HG02642 (cell line): ENCODE measurements at regions not wholly inside any gene's neighbourhood (a gene's known extent, or its start where the extent isn't known, plus 50 kb on each side); places are given as distances from the start of the nearest gene placed in this dataset.
A peak's percentile ranks its signal among the peaks of the same experiment; 100 is the strongest.
"Not testable (repeated sequence)": the region's sequence is repeated elsewhere in the genome, so short reads cannot be mapped to it uniquely, and the experiment has no call there.

ENCODE experiments used
- ATAC-seq: cut with Tn5 transposase; IDR thresholded peaks from one replicate; pipeline ENCODE4 v1.9.1; 2021; ENCODE audit warnings: mild to moderate bottlenecking; ENCODE audit not compliant: unreplicated experiment, poor library complexity

- no peak for ATAC-seq
These were observed 369.7 kb upstream of the PROX1 start for GRCh38 chr1:213618094-213618493.

GRCh38 chr1:213619026-213619425 is 368.7 kb upstream of the PROX1 start:
- ATAC-seq = no peak

- no peak for ATAC-seq
These were observed 366.7 kb upstream of the PROX1 start for GRCh38 chr1:213621077-213621476.

GRCh38 chr1:213622365-213623063 is 365.3 kb upstream of the PROX1 start:
- peak; percentile 69 for ATAC-seq

- ATAC-seq = no peak
These were observed 364.6 kb upstream of the PROX1 start for GRCh38 chr1:213623064-213623581.

GRCh38 chr1:213623862-213624261 is 363.9 kb upstream of the PROX1 start:
- no peak for ATAC-seq

- not testable (repeated sequence) for ATAC-seq
These were observed 351.0 kb upstream of the PROX1 start for GRCh38 chr1:213636778-213637177.

GRCh38 chr1:213641312-213641711 is 346.5 kb upstream of the PROX1 start:
- ATAC-seq = no peak

GRCh38 chr1:213643360-213643759 is 344.4 kb upstream of the PROX1 start:
- ATAC-seq = no peak

- ATAC-seq = no peak
These were observed 339.7 kb upstream of the PROX1 start for GRCh38 chr1:213647864-213648650.

- ATAC-seq = no peak
These were observed 338.4 kb upstream of the PROX1 start for GRCh38 chr1:213649373-213649772.

- no peak for ATAC-seq
These were observed 337.2 kb upstream of the PROX1 start for GRCh38 chr1:213650603-213651002.

GRCh38 chr1:213651077-213651476 is 336.7 kb upstream of the PROX1 start:
- ATAC-seq = no peak

GRCh38 chr1:213652109-213652508 is 335.7 kb upstream of the PROX1 start:
- ATAC-seq = no peak

- ATAC-seq = no peak
These were observed 331.7 kb upstream of the PROX1 start for GRCh38 chr1:213656039-213656438.

- ATAC-seq = no peak
These were observed 331.3 kb upstream of the PROX1 start for GRCh38 chr1:213656503-213656902.

GRCh38 chr1:213657013-213657412 is 330.8 kb upstream of the PROX1 start:
- no peak for ATAC-seq

GRCh38 chr1:213657879-213658278 is 329.9 kb upstream of the PROX1 start:
- ATAC-seq = no peak

GRCh38 chr1:213658457-213658856 is 329.3 kb upstream of the PROX1 start:
- ATAC-seq = no peak

GRCh38 chr1:213659580-213660547 is 327.9 kb upstream of the PROX1 start:
- no peak for ATAC-seq
